HepG2 (cell line): ENCODE measurements at regions not wholly inside any gene's neighbourhood (a gene's known extent, or its start where the extent isn't known, plus 50 kb on each side); places are given as distances from the start of the nearest gene placed in this dataset.

Source experiments
- ARID4A ChIP-seq: sonication (generic); formaldehyde crosslinking; IDR thresholded peaks from 2 replicates; pipeline ENCODE4 v1.5.0; 2020; ENCODE audit warnings: mild to moderate bottlenecking, missing genetic modification reagents, borderline replicate concordance
- BRD4 ChIP-seq: sonication (generic); formaldehyde crosslinking; IDR thresholded peaks from 2 replicates; pipeline ENCODE4 v1.4.0; 2020; ENCODE audit warnings: missing genetic modification reagents
- CC2D1A ChIP-seq: sonication (generic); formaldehyde crosslinking; IDR thresholded peaks from 2 replicates; pipeline ENCODE4 v1.8.1; 2023; ENCODE audit warnings: mild to moderate bottlenecking, missing genetic modification reagents
- CEBPG ChIP-seq: IDR thresholded peaks from 2 replicates; pipeline ENCODE4 v1.6.1; 2016
- CREB1 ChIP-seq, 2 experiments: fragments of 450-650 bp in 1 of 2; IDR thresholded peaks; 2 replicates each; pipeline ENCODE4 v1.6.1; 2016 to 2017; ENCODE audit warnings: control low read depth in 1 of 2, mild to moderate bottlenecking in 1 of 2, missing compliant biosample characterization in 1 of 2, missing genetic modification characterization in 1 of 2
- GATAD2A ChIP-seq: IDR thresholded peaks from 2 replicates; pipeline ENCODE4 v1.6.1; 2016
- GPBP1L1 ChIP-seq: sonication (generic); formaldehyde crosslinking; IDR thresholded peaks from 2 replicates; pipeline ENCODE4 v1.5.0; 2020; ENCODE audit warnings: mild to moderate bottlenecking, missing genetic modification reagents
- PATZ1 ChIP-seq: sonication (generic); formaldehyde crosslinking; IDR thresholded peaks from 2 replicates; pipeline ENCODE4 v1.4.0; 2020; ENCODE audit warnings: missing genetic modification reagents
- RARA ChIP-seq: IDR thresholded peaks from 2 replicates; pipeline ENCODE4 v1.6.1; 2016; ENCODE audit warnings: missing genetic modification reagents, missing compliant biosample characterization
- RBAK ChIP-seq: sonication (generic); formaldehyde crosslinking; IDR thresholded peaks from 2 replicates; pipeline ENCODE4 v1.5.1; 2020; ENCODE audit warnings: mild to moderate bottlenecking, missing genetic modification reagents
- STAG1 ChIP-seq: sonication (generic); formaldehyde crosslinking; IDR thresholded peaks from 2 replicates; pipeline ENCODE4 v1.4.0; 2020; ENCODE audit warnings: missing genetic modification reagents
- XRCC5 ChIP-seq: fragments of 200-400 bp; formaldehyde crosslinking; optimal IDR thresholded peaks from 2 replicates; pipeline ENCODE3; 2017; ENCODE audit warnings: mild to moderate bottlenecking, low read length
- ZHX1 ChIP-seq: sonication (generic); formaldehyde crosslinking; IDR thresholded peaks from 2 replicates; pipeline ENCODE4 v1.8.1; 2022; ENCODE audit warnings: low read depth, mild to moderate bottlenecking, missing genetic modification reagents
- ZNF24 ChIP-seq: fragments of 450-650 bp; IDR thresholded peaks from 2 replicates; pipeline ENCODE4 v1.6.1; 2017; ENCODE audit warnings: antibody characterized with exemption, mild to moderate bottlenecking
- ZNF414 ChIP-seq: sonication (generic); formaldehyde crosslinking; IDR thresholded peaks from 2 replicates; pipeline ENCODE4 v1.5.0; 2020; ENCODE audit warnings: missing genetic modification reagents
- ZNF615 ChIP-seq: sonication (generic); formaldehyde crosslinking; IDR thresholded peaks from 2 replicates; pipeline ENCODE4 v1.5.0; 2020; ENCODE audit warnings: mild to moderate bottlenecking, missing genetic modification reagents, borderline replicate concordance
- ZNF644 ChIP-seq: IDR thresholded peaks from 2 replicates; pipeline ENCODE4 v1.6.1; 2016; ENCODE audit warnings: low read depth
- ZNF83 ChIP-seq: sonication (generic); formaldehyde crosslinking; IDR thresholded peaks from 2 replicates; pipeline ENCODE4 v1.4.0; 2020; ENCODE audit warnings: missing genetic modification reagents, mild to moderate bottlenecking, borderline replicate concordance

GRCh38 chr6:6712449-6713403 lies 124.2 kb downstream of the LY86 start (continued):
- no peak for TF ChIP-seq GPBP1L1
- TF ChIP-seq PATZ1 (CRISPR knock-in tag) = no peak
- no peak for TF ChIP-seq XRCC5
- 0 out of 2 replicates have a peak, but pooled peaks have one; percentile 8 for TF ChIP-seq RARA
- TF ChIP-seq ZHX1 (CRISPR knock-in tag) = no peak
- peak; percentile 38; the same call in 1 of the 2 replicates for TF ChIP-seq CREB1 (IDR thresholded peaks at IDR 0.05)
- TF ChIP-seq CREB1 (CRISPR knock-in tag; IDR thresholded peaks at IDR 0.05) = no peak
- TF ChIP-seq BRD4 (CRISPR knock-in tag) = 0 out of 2 replicates have a peak, but pooled peaks have one; percentile 29
- TF ChIP-seq ZNF414 (CRISPR knock-in tag) = peak; percentile 43; the same call in 1 of the 2 replicates
- no peak for TF ChIP-seq ZNF24
- no peak for TF ChIP-seq ZNF83 (CRISPR knock-in tag)
- peak; percentile 71; the same call in 1 of the 2 replicates for TF ChIP-seq ZNF615
- TF ChIP-seq ZNF644 (CRISPR knock-in tag) = no peak
- peak; percentile 31; the same call in 1 of the 2 replicates for TF ChIP-seq ARID4A (CRISPR knock-in tag)
- TF ChIP-seq GATAD2A (CRISPR knock-in tag) = peak; percentile 51; the same call in 1 of the 2 replicates
- peak; percentile 75 for TF ChIP-seq STAG1
- TF ChIP-seq CEBPG (CRISPR knock-in tag) = peak; percentile 43; the same call in 1 of the 2 replicates
- TF ChIP-seq CC2D1A (CRISPR knock-in tag) = no peak
- TF ChIP-seq RBAK (CRISPR knock-in tag) = no peak
